ENCODE measurements at regions not wholly inside any gene's neighbourhood (a gene's known extent, or its start where the extent isn't known, plus 50 kb on each side); places are given as distances from the start of the nearest gene placed in this dataset.
A peak's percentile ranks its signal among the peaks of the same experiment; 100 is the strongest.

- TF ChIP-seq ISX (CRISPR knock-in tag; conservative IDR thresholded peaks at IDR 0.05) (no peak), RBM22 (optimal IDR thresholded peaks at IDR 0.05; ENCODE audit: low read length) (no peak), FOXP4 (CRISPR knock-in tag; IDR thresholded peaks at IDR 0.05) (peak; percentile 94), SMAD9 (CRISPR knock-in tag; IDR thresholded peaks at IDR 0.05) (no peak), PBX2 (CRISPR knock-in tag; IDR thresholded peaks at IDR 0.05) (no peak), SYNCRIP (IDR thresholded peaks at IDR 0.05; ENCODE audit: insufficient read depth, low read depth, low read length) (no peak), ZNF616 (CRISPR knock-in tag; IDR thresholded peaks at IDR 0.05; ENCODE audit: low read depth) (no peak), GATAD2A (CRISPR knock-in tag; IDR thresholded peaks at IDR 0.05) (peak; percentile 97), ZBTB42 (CRISPR knock-in tag; IDR thresholded peaks at IDR 0.05) (no peak), FOXO4 (CRISPR knock-in tag; conservative IDR thresholded peaks at IDR 0.05) (no peak), NRL (CRISPR knock-in tag; IDR thresholded peaks at IDR 0.05; ENCODE audit: borderline replicate concordance) (no peak), ZNF275 (CRISPR knock-in tag; IDR thresholded peaks at IDR 0.05; ENCODE audit: borderline replicate concordance) (no peak), TEF (CRISPR knock-in tag; IDR thresholded peaks at IDR 0.05) (peak; percentile 95), DPF2 (CRISPR knock-in tag; IDR thresholded peaks at IDR 0.05; ENCODE audit: borderline replicate concordance, low read depth) (peak; percentile 38; the same call in 1 of the 2 replicates), PATZ1 (CRISPR knock-in tag; IDR thresholded peaks at IDR 0.05) (peak; percentile 53; the same call in 1 of the 2 replicates), SUZ12 (IDR thresholded peaks at IDR 0.05; ENCODE audit: low read depth, low read length) (no peak), KMT2A (CRISPR knock-in tag; IDR thresholded peaks at IDR 0.05) (no peak), AHR (CRISPR knock-in tag; IDR thresholded peaks at IDR 0.05) (no peak; the same call in 1 of the 2 replicates), PAWR (CRISPR knock-in tag; IDR thresholded peaks at IDR 0.05; ENCODE audit: borderline replicate concordance) (no peak), ZNF7 (CRISPR knock-in tag; IDR thresholded peaks at IDR 0.05) (no peak), ZNF121 (CRISPR knock-in tag; IDR thresholded peaks at IDR 0.05) (no peak), TAF15 (IDR thresholded peaks at IDR 0.05; ENCODE audit: low read depth, low read length, poor library complexity, severe bottlenecking) (no peak), NFRKB (IDR thresholded peaks at IDR 0.05) (no peak)
Measured at GRCh38 chr5:143506836-143507552, 103.5 kb upstream of the NR3C1 start (continued).

Measured in HepG2 (cell line).